NB4 (cell line): ENCODE measurements at regions not wholly inside any gene's neighbourhood (a gene's known extent, or its start where the extent isn't known, plus 50 kb on each side); places are given as distances from the start of the nearest gene placed in this dataset.

Experiments
- DNase-seq: peaks from one replicate; pipeline ENCODE4 v3.0.0; 2010; ENCODE audit warnings: low read depth
- H3K4me3 ChIP-seq: one replicate; pipeline ENCODE4 v1.5.1; 2011; ENCODE audit warnings: mild to moderate bottlenecking, low read depth, low read length, moderate library complexity
- CTCF ChIP-seq: IDR thresholded peaks from one replicate; pipeline ENCODE4 v1.5.1; 2012; ENCODE audit warnings: low read depth, low read length
- MAX ChIP-seq: IDR thresholded peaks from 2 replicates; pipeline ENCODE4 v1.6.1; 2011; ENCODE audit warnings: low read depth, low read length
- MYC ChIP-seq: IDR thresholded peaks from 2 replicates; pipeline ENCODE4 v1.6.1; 2011; ENCODE audit warnings: low read depth, low read length
- POLR2A ChIP-seq: IDR thresholded peaks from 2 replicates; pipeline ENCODE4 v1.6.1; 2011; ENCODE audit warnings: mild to moderate bottlenecking; ENCODE audit not compliant: insufficient read length; ENCODE audit errors: extremely low read depth

- DNase-seq = peak; percentile 94
- peak; percentile 19; the same call in 1 of the 2 replicates for TF ChIP-seq MYC
- peak; percentile 37; the same call in 1 of the 2 replicates for TF ChIP-seq MAX
- TF ChIP-seq POLR2A = no peak
- peak; percentile 67 for TF ChIP-seq CTCF
- peak overlapping the region; percentile 17 for H3K4me3 ChIP-seq
Observed at GRCh38 chr17:56715613-56716357, 117.9 kb downstream of the C17orf67 start.

GRCh38 chr17:56717471-56717870, 116.2 kb downstream of the C17orf67 start:
- H3K4me3 ChIP-seq = no peak overlapping the region
- no peak for DNase-seq
- TF ChIP-seq POLR2A (no peak), MAX (no peak), MYC (no peak), CTCF (no peak)

- no peak overlapping the region for H3K4me3 ChIP-seq
- TF ChIP-seq POLR2A (no peak), MAX (no peak), CTCF (no peak), MYC (no peak)
- DNase-seq = no peak
Observed at GRCh38 chr17:56718515-56718914, 115.2 kb downstream of the C17orf67 start.

- no peak for DNase-seq
- H3K4me3 ChIP-seq = no peak overlapping the region
- TF ChIP-seq POLR2A (no peak), CTCF (no peak), MYC (no peak), MAX (no peak)
Observed at GRCh38 chr17:56723421-56723820, 110.3 kb downstream of the C17orf67 start.

GRCh38 chr17:56724664-56725063, 109.1 kb downstream of the C17orf67 start:
- no peak overlapping the region for H3K4me3 ChIP-seq
- TF ChIP-seq MYC (no peak), MAX (no peak), POLR2A (no peak), CTCF (no peak)
- no peak for DNase-seq
